Panc1 (cell line): ENCODE measurements at regions not wholly inside any gene's neighbourhood (a gene's known extent, or its start where the extent isn't known, plus 50 kb on each side); places are given as distances from the start of the nearest gene placed in this dataset.

Experiments used
- POLR2AphosphoS5 ChIP-seq: IDR thresholded peaks from 2 replicates; pipeline ENCODE4 v1.6.1; 2012; ENCODE audit warnings: mild to moderate bottlenecking, low read depth, low read length, moderate library complexity
- TCF7L2 ChIP-seq: IDR thresholded peaks from 2 replicates; pipeline ENCODE4 v1.6.1; 2011; ENCODE audit warnings: mild to moderate bottlenecking, low read depth, low read length, inconsistent platforms
- TF ChIP-seq, protein P1 (sequence below): fragments of 450-650 bp; IDR thresholded peaks from 2 replicates; pipeline ENCODE4 v1.5.1; 2017; ENCODE audit warnings: mild to moderate bottlenecking
- TF ChIP-seq, protein P2 (sequence below), 2 experiments: IDR thresholded peaks; 2 replicates each; pipeline ENCODE4 v1.6.1; 2011 to 2012; ENCODE audit warnings: low read depth in 2 of 2, control low read depth in 1 of 2, low read length in 1 of 2, mild to moderate bottlenecking in 1 of 2, moderate library complexity in 1 of 2; ENCODE audit not compliant: insufficient read depth in 1 of 2

DNA sequence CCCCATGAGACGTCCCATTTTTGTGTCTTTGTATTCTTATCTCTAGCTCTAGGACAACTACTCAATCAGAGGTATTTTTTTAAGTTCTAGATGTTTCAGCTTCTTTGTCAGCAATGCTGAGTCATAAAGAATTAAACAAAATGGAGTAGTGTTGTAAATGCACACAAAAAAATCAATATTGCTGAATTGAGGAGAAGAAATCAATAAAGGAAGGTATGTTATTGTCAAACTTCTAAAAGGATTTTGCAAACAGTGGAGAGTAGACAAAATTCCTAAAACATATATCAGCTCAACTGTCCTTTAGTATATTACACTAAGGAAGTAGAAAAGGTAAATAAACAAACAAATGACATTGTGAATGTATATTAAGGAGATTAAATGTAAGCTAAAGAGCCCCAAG lies 726.1 kb upstream of the NRXN1 start:
- TF ChIP-seq, protein P1, sequence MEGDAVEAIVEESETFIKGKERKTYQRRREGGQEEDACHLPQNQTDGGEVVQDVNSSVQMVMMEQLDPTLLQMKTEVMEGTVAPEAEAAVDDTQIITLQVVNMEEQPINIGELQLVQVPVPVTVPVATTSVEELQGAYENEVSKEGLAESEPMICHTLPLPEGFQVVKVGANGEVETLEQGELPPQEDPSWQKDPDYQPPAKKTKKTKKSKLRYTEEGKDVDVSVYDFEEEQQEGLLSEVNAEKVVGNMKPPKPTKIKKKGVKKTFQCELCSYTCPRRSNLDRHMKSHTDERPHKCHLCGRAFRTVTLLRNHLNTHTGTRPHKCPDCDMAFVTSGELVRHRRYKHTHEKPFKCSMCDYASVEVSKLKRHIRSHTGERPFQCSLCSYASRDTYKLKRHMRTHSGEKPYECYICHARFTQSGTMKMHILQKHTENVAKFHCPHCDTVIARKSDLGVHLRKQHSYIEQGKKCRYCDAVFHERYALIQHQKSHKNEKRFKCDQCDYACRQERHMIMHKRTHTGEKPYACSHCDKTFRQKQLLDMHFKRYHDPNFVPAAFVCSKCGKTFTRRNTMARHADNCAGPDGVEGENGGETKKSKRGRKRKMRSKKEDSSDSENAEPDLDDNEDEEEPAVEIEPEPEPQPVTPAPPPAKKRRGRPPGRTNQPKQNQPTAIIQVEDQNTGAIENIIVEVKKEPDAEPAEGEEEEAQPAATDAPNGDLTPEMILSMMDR = no peak
- TF ChIP-seq, protein P2, sequence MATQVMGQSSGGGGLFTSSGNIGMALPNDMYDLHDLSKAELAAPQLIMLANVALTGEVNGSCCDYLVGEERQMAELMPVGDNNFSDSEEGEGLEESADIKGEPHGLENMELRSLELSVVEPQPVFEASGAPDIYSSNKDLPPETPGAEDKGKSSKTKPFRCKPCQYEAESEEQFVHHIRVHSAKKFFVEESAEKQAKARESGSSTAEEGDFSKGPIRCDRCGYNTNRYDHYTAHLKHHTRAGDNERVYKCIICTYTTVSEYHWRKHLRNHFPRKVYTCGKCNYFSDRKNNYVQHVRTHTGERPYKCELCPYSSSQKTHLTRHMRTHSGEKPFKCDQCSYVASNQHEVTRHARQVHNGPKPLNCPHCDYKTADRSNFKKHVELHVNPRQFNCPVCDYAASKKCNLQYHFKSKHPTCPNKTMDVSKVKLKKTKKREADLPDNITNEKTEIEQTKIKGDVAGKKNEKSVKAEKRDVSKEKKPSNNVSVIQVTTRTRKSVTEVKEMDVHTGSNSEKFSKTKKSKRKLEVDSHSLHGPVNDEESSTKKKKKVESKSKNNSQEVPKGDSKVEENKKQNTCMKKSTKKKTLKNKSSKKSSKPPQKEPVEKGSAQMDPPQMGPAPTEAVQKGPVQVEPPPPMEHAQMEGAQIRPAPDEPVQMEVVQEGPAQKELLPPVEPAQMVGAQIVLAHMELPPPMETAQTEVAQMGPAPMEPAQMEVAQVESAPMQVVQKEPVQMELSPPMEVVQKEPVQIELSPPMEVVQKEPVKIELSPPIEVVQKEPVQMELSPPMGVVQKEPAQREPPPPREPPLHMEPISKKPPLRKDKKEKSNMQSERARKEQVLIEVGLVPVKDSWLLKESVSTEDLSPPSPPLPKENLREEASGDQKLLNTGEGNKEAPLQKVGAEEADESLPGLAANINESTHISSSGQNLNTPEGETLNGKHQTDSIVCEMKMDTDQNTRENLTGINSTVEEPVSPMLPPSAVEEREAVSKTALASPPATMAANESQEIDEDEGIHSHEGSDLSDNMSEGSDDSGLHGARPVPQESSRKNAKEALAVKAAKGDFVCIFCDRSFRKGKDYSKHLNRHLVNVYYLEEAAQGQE (IDR thresholded peaks at IDR 0.05; ENCODE audit: insufficient read depth in 1 of 2, low read depth in 2 of 2, low read length in 1 of 2) = no peak
- TF ChIP-seq POLR2AphosphoS5 (no peak), TCF7L2 (no peak)
